Body of pancreas (tissue), 4 donors: ENCODE measurements at regions not wholly inside any gene's neighbourhood (a gene's known extent, or its start where the extent isn't known, plus 50 kb on each side); places are given as distances from the start of the nearest gene placed in this dataset.

Source experiments
- POLR2A ChIP-seq, 3 donors: fragments of 450-650 bp; IDR thresholded peaks; one replicate each; pipeline ENCODE4 v1.6.1; 2016; ENCODE audit warnings: antibody characterized with exemption in 3 of 3, mild to moderate bottlenecking in 2 of 3
- TF ChIP-seq, protein P1 (sequence below), 7 experiments: fragments of 450-650 bp in 4 of 7; fragments of 200-600 bp in 3 of 7; sonication (generic) in 3 of 7; IDR thresholded peaks; one replicate each; pipeline ENCODE4 v1.5.1; 2016 to 2019; ENCODE audit warnings: antibody characterized with exemption in 7 of 7

- TF ChIP-seq, protein P1, sequence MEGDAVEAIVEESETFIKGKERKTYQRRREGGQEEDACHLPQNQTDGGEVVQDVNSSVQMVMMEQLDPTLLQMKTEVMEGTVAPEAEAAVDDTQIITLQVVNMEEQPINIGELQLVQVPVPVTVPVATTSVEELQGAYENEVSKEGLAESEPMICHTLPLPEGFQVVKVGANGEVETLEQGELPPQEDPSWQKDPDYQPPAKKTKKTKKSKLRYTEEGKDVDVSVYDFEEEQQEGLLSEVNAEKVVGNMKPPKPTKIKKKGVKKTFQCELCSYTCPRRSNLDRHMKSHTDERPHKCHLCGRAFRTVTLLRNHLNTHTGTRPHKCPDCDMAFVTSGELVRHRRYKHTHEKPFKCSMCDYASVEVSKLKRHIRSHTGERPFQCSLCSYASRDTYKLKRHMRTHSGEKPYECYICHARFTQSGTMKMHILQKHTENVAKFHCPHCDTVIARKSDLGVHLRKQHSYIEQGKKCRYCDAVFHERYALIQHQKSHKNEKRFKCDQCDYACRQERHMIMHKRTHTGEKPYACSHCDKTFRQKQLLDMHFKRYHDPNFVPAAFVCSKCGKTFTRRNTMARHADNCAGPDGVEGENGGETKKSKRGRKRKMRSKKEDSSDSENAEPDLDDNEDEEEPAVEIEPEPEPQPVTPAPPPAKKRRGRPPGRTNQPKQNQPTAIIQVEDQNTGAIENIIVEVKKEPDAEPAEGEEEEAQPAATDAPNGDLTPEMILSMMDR (IDR thresholded peaks at IDR 0.05): no peak
- no peak for TF ChIP-seq POLR2A (IDR thresholded peaks at IDR 0.05)
Observed at GRCh38 chr22:48491451-48491941, 1336.2 kb downstream of the BRD1 start.
